Fibroblast of the aortic adventitia (primary cell): ENCODE measurements at regions not wholly inside any gene's neighbourhood (a gene's known extent, or its start where the extent isn't known, plus 50 kb on each side); places are given as distances from the start of the nearest gene placed in this dataset.

Experiments used
- DNase-seq: peaks from one replicate; pipeline ENCODE4 v3.0.0-alpha.2; 2010; ENCODE audit warnings: low read depth
- H3K4me3 ChIP-seq: 2 replicates; pipeline ENCODE4 v1.5.1; 2011; ENCODE audit warnings: low read depth, mild to moderate bottlenecking, control low read depth, low read length, moderate library complexity
- TF ChIP-seq, protein P1 (sequence below): IDR thresholded peaks from 2 replicates; pipeline ENCODE4 v1.5.1; 2011; ENCODE audit warnings: mild to moderate bottlenecking, low read length, control low read depth, inconsistent platforms; ENCODE audit not compliant: insufficient read depth

DNA sequence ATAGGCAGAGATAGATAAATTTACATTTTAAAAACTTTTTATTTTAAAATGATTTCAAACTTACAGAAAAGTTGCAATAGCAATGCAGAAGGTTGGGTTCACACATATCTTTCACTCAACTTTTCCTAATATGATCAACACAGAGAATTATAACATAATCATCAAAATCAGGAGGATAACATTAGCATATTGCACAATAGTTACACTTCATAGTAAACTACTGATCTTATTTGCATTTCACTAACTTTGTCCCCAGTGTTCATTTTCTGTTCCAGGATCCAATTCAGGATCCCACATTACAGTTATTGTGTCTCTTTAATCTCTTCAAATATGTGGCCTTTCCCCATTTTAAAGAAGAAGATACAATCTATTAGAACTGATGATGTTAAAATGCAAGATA lies 115.4 kb upstream of the ETV6 start:
- no peak overlapping the region for H3K4me3 ChIP-seq
- no peak for DNase-seq
- TF ChIP-seq, protein P1, sequence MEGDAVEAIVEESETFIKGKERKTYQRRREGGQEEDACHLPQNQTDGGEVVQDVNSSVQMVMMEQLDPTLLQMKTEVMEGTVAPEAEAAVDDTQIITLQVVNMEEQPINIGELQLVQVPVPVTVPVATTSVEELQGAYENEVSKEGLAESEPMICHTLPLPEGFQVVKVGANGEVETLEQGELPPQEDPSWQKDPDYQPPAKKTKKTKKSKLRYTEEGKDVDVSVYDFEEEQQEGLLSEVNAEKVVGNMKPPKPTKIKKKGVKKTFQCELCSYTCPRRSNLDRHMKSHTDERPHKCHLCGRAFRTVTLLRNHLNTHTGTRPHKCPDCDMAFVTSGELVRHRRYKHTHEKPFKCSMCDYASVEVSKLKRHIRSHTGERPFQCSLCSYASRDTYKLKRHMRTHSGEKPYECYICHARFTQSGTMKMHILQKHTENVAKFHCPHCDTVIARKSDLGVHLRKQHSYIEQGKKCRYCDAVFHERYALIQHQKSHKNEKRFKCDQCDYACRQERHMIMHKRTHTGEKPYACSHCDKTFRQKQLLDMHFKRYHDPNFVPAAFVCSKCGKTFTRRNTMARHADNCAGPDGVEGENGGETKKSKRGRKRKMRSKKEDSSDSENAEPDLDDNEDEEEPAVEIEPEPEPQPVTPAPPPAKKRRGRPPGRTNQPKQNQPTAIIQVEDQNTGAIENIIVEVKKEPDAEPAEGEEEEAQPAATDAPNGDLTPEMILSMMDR, result no peak

DNA sequence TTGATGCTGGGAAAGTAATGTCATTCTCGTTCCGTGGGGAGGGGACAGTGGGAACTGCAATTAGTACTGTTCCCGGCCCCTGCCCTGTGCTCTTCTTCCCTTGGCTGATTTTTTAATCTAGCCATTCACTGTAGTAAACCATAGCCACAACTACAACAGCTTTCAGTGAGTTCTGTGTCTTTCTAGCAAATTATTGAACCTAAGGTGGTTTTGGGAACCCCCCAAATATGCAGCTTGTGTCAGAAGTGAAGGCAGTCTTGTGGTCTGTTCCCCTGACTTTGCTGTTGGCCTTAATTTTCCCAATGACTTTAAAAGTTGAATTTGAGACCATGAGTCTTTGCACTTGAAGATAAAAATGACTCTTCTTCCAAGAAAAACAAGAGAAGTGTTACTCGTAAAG lies 114.3 kb upstream of the ETV6 start:
- H3K4me3 ChIP-seq, result no peak overlapping the region
- TF ChIP-seq, protein P1, result no peak
- no peak for DNase-seq

GRCh38 chr12:11539156-11539555 lies 110.3 kb upstream of the ETV6 start:
- no peak overlapping the region for H3K4me3 ChIP-seq
- TF ChIP-seq, protein P1, result no peak
- DNase-seq, result no peak

- no peak overlapping the region for H3K4me3 ChIP-seq
- DNase-seq, result no peak
- TF ChIP-seq, protein P1, result no peak
Observed at GRCh38 chr12:11540156-11540555, 109.3 kb upstream of the ETV6 start.

DNA sequence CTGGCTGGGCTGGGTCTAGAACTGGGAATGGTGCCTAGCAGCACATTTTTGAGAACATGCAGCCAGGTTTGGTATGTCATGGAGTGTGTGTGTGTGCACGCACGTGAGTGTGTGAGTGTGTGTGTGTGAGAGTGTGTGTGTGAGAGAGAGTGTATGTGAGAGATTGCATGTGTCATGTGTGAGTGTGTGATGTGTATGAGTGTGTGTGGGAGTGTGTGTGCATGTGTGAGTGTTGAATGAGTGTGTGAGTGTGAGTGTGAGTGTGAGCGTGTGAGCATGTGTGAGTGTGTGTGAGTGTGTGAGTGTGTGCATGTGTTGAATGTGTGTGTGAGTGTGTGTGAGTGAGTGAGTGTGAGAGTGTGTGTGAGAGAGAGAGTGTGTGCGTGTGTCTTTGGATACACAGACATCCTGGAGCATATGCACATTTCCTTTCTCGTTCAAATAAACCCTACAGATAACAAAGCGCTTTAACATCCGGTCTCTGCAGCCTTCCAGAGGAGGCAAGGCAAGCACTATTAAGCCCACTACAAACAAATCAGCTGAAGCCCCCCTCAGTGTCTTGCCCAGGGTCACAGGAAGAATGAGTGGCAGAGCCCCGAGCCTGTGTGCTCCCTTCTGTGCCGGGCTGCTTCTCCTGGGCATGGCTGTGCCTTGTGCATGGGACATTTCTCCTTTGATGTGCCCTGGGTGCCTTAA lies 108.7 kb upstream of the ETV6 start:
- TF ChIP-seq, protein P1, result no peak
- H3K4me3 ChIP-seq, result no peak overlapping the region
- DNase-seq, result no peak

DNA sequence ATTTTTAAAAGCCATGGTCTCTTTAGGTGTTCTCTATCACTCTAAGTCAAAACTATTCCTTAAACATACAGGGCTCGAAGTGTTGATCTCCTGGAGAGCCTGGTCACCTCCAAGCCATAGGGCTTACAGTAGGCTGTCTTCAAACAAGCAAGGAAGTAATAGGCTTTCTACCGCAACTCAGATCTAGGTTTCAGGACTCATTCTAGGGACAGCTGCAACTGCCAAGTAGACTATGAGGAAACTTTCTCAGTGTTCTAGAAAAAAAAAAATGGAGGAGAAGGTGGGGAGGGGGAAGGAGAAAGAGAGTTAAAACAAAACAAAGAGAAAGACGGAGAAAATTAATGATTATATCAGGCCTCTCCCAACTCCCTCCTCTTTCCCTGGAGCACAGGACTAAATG lies 106.9 kb upstream of the ETV6 start:
- TF ChIP-seq, protein P1, result no peak
- no peak for DNase-seq
- no peak overlapping the region for H3K4me3 ChIP-seq

- DNase-seq, result no peak
- TF ChIP-seq, protein P1, result no peak
- no peak overlapping the region for H3K4me3 ChIP-seq
Observed at GRCh38 chr12:11543457-11544158, 105.9 kb upstream of the ETV6 start.
